Osteocyte (in vitro differentiated cells): ENCODE measurements at regions not wholly inside any gene's neighbourhood (a gene's known extent, or its start where the extent isn't known, plus 50 kb on each side); places are given as distances from the start of the nearest gene placed in this dataset.
"Not testable (repeated sequence)": the region's sequence is repeated elsewhere in the genome, so short reads cannot be mapped to it uniquely, and the experiment has no call there.

Experiments
- DNase-seq: peaks from one replicate; pipeline ENCODE4 v3.0.0; 2021; ENCODE audit warnings: mixed read lengths; ENCODE audit not compliant: unreplicated experiment; ENCODE audit errors: extremely low spot score
- H3K27ac Mint-ChIP-seq: one replicate; pipeline ENCODE4 v1.8.0; 2021; ENCODE audit warnings: mild to moderate bottlenecking, mixed read lengths; ENCODE audit not compliant: unreplicated experiment
- H3K27me3 Mint-ChIP-seq: one replicate; pipeline ENCODE4 v1.8.0; 2021; ENCODE audit warnings: mixed read lengths; ENCODE audit not compliant: unreplicated experiment
- H3K36me3 Mint-ChIP-seq: one replicate; pipeline ENCODE4 v1.8.0; 2021; ENCODE audit warnings: mixed read lengths; ENCODE audit not compliant: unreplicated experiment
- H3K4me1 Mint-ChIP-seq: one replicate; pipeline ENCODE4 v1.8.0; 2021; ENCODE audit warnings: mixed read lengths; ENCODE audit not compliant: unreplicated experiment
- H3K4me3 Mint-ChIP-seq: one replicate; pipeline ENCODE4 v1.8.0; 2021; ENCODE audit warnings: mild to moderate bottlenecking, moderate library complexity, mixed read lengths; ENCODE audit not compliant: unreplicated experiment
- H3K9me3 Mint-ChIP-seq: one replicate; pipeline ENCODE4 v1.8.0; 2021; ENCODE audit warnings: mixed read lengths; ENCODE audit not compliant: unreplicated experiment
- TF ChIP-seq, protein P1 (sequence below): fragments of 200-600 bp; sonication (generic); IDR thresholded peaks from 2 replicates; pipeline ENCODE4 v1.5.0; 2021; ENCODE audit warnings: antibody characterized with exemption, mild to moderate bottlenecking, moderate library complexity

GRCh38 chr7:19522486-19522885 is 186.4 kb downstream of the POLR1F start:
- Mint-ChIP-seq H3K4me1 (peaks cover 47% of the 10 kb centered on the region), H3K4me3 (no peak overlapping the region), H3K36me3 (peaks cover 2% of the 10 kb centered on the region), H3K27ac (peak overlapping the region; percentile 71), H3K27me3 (no peaks in the 10 kb centered on the region), H3K9me3 (peaks cover 11% of the 10 kb centered on the region)
- DNase-seq: no peak
- TF ChIP-seq, protein P1, sequence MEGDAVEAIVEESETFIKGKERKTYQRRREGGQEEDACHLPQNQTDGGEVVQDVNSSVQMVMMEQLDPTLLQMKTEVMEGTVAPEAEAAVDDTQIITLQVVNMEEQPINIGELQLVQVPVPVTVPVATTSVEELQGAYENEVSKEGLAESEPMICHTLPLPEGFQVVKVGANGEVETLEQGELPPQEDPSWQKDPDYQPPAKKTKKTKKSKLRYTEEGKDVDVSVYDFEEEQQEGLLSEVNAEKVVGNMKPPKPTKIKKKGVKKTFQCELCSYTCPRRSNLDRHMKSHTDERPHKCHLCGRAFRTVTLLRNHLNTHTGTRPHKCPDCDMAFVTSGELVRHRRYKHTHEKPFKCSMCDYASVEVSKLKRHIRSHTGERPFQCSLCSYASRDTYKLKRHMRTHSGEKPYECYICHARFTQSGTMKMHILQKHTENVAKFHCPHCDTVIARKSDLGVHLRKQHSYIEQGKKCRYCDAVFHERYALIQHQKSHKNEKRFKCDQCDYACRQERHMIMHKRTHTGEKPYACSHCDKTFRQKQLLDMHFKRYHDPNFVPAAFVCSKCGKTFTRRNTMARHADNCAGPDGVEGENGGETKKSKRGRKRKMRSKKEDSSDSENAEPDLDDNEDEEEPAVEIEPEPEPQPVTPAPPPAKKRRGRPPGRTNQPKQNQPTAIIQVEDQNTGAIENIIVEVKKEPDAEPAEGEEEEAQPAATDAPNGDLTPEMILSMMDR: no peak

DNA sequence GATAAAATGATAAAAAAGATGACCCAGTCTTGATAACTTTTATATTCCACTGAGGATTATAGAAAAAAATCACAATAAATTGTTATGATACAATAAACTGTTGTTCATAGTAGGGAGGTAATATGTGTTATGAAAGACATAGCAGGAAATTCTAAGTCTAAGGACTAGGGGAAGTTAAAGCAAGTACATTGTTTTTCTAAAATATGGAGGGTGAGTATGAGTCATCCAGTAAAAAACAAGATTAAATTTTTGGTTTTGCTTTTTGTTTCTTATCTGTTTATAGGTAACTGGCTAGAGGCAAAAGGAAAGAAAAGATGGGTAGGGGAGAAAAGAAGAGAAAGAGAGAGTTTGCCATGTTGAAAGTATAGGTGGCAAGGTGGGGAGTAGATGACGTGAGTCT is 188.4 kb downstream of the POLR1F start:
- H3K36me3 Mint-ChIP-seq: peaks cover 2% of the 10 kb centered on the region
- TF ChIP-seq, protein P1: no peak
- peaks cover 34% of the 10 kb centered on the region for H3K4me1 Mint-ChIP-seq
- no peak overlapping the region for H3K4me3 Mint-ChIP-seq
- H3K9me3 Mint-ChIP-seq: peaks cover 11% of the 10 kb centered on the region
- peaks cover 2% of the 10 kb centered on the region for H3K27me3 Mint-ChIP-seq
- no peak for DNase-seq
- H3K27ac Mint-ChIP-seq: peak overlapping the region; percentile 72

DNA sequence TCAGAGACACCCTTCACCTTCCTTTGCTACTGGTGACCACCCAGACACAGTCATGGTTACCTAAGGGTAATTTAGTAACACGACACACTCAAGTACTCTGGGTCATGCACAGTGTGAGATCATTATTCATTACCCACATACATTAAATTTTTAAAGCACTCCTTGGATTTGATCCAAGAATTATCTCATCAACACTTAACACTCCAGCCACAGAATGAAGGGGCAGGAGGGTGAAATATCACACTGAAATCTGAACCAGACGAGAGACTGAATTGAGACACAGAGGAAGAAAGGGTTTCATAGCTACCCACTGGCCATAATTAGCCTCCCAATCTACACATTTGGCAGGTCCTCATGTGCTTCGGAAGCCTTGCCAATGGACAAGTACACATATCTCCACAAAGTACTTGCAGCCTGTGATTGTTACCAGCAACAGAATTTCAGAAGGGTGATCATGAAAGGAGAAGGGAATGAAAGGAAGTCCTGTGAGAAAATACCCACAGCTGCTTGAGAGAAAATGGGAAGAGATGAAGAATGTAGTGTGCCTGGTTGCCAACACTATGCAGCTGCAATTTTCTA is 189.3 kb downstream of the POLR1F start:
- DNase-seq: no peak
- Mint-ChIP-seq H3K36me3 (peaks cover 2% of the 10 kb centered on the region), H3K27ac (peak overlapping the region; percentile 53), H3K9me3 (peaks cover 11% of the 10 kb centered on the region), H3K4me3 (no peak overlapping the region), H3K27me3 (peaks cover 2% of the 10 kb centered on the region), H3K4me1 (peaks cover 34% of the 10 kb centered on the region)
- TF ChIP-seq, protein P1: no peak

DNA sequence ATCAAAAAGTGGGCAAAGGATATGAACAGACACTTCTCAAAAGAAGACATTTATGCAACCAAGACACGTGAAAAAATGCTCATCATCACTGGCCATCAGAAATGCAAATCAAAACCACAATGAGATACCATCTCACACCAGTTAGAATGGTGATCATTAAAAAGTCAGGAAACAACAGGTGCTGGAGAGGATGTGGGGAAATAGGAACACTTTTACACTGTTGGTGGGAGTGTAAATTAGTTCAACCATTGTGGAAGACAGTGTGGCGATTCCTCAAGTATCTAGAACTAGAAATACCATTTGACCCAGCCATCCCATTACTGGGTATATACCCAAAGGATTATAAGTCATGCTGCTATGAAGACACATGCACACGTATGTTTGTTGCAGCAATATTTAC is 191.3 kb downstream of the POLR1F start:
- not testable (repeated sequence) for H3K27me3 Mint-ChIP-seq, H3K27ac Mint-ChIP-seq, H3K36me3 Mint-ChIP-seq, DNase-seq, H3K4me3 Mint-ChIP-seq
- H3K9me3 Mint-ChIP-seq: peaks cover 11% of the 10 kb centered on the region
- peaks cover 24% of the 10 kb centered on the region for H3K4me1 Mint-ChIP-seq

- Mint-ChIP-seq H3K4me1 (peaks cover 11% of the 10 kb centered on the region), H3K4me3 (peak overlapping the region; percentile 14), H3K9me3 (no peaks in the 10 kb centered on the region), H3K36me3 (no peaks in the 10 kb centered on the region), H3K27me3 (no peaks in the 10 kb centered on the region), H3K27ac (peak overlapping the region; percentile 58)
- TF ChIP-seq, protein P1: no peak
- DNase-seq: no peak
These were observed 200.0 kb downstream of the POLR1F start for GRCh38 chr7:19508821-19509220.

GRCh38 chr7:19508124-19508523 is 200.7 kb downstream of the POLR1F start:
- Mint-ChIP-seq H3K4me3 (no peak overlapping the region), H3K4me1 (peaks cover 11% of the 10 kb centered on the region), H3K9me3 (no peaks in the 10 kb centered on the region), H3K27me3 (no peaks in the 10 kb centered on the region), H3K27ac (no peak overlapping the region), H3K36me3 (no peaks in the 10 kb centered on the region)
- TF ChIP-seq, protein P1: no peak
- no peak for DNase-seq
